Activated B cell treated with CpG ODN at 0.5 μM for 24 hours (primary cell): ENCODE measurements at regions not wholly inside any gene's neighbourhood (a gene's known extent, or its start where the extent isn't known, plus 50 kb on each side); places are given as distances from the start of the nearest gene placed in this dataset.
"Not testable (repeated sequence)": the region's sequence is repeated elsewhere in the genome, so short reads cannot be mapped to it uniquely, and the experiment has no call there.

Source experiments
- ATAC-seq: fragments of 200-7000 bp; cut with Tn5 transposase; one replicate; pipeline ENCODE4 v1.10.0; 2021; ENCODE audit warnings: low read depth, mild to moderate bottlenecking, moderate library complexity
- CTCF ChIA-PET: fragments of 350-600 bp; sonication (Branson Sonifier 250); formaldehyde crosslinking; loops from one replicate; lab custom pipeline; 2021; ENCODE audit warnings: antibody characterized with exemption; lab: Charles Lee
- POLR2A ChIA-PET: fragments of 350-600 bp; sonication (Branson Sonifier 250); formaldehyde crosslinking; loops from one replicate; lab custom pipeline; 2021; ENCODE audit warnings: antibody characterized with exemption; lab: Charles Lee
- DNase-seq: peaks from one replicate; pipeline ENCODE4 v3.0.0; 2022
- H3K27ac Mint-ChIP-seq: one replicate; pipeline ENCODE4 v1.8.0; 2020; ENCODE audit warnings: mixed read lengths
- H3K27me3 Mint-ChIP-seq: one replicate; pipeline ENCODE4 v1.8.0; 2021; ENCODE audit warnings: mixed read lengths
- H3K36me3 Mint-ChIP-seq: one replicate; pipeline ENCODE4 v1.8.0; 2021; ENCODE audit warnings: low read depth, mixed read lengths
- H3K4me1 Mint-ChIP-seq: one replicate; pipeline ENCODE4 v1.8.0; 2021; ENCODE audit warnings: mixed read lengths
- H3K4me3 Mint-ChIP-seq: one replicate; pipeline ENCODE4 v1.8.0; 2020; ENCODE audit warnings: mild to moderate bottlenecking, mixed read lengths
- H3K9me3 Mint-ChIP-seq: one replicate; pipeline ENCODE4 v1.8.0; 2020; ENCODE audit warnings: mixed read lengths
- CTCF ChIP-seq: fragments of 200-600 bp; IDR thresholded peaks from one replicate; pipeline ENCODE4 v1.8.0; 2022; ENCODE audit warnings: antibody characterized with exemption, mild to moderate bottlenecking
- intact Hi-C: fragments of 100-400 bp; cut with micrococcal nuclease; formaldehyde crosslinking; loops from one replicate; pipeline ENCODE4 v1.15.1; 2024

- no peaks in the 10 kb centered on the region for H3K4me1 Mint-ChIP-seq
Observed at GRCh38 chr15:37425541-37425940, 325.2 kb upstream of the MEIS2 start.

GRCh38 chr15:37427393-37427792 lies 327.0 kb upstream of the MEIS2 start:
- H3K27ac Mint-ChIP-seq, H3K27me3 Mint-ChIP-seq, CTCF ChIA-PET, H3K4me3 Mint-ChIP-seq, DNase-seq, intact Hi-C loops, H3K9me3 Mint-ChIP-seq, POLR2A ChIA-PET, ATAC-seq, H3K36me3 Mint-ChIP-seq, H3K4me1 Mint-ChIP-seq: not testable (repeated sequence)

More at GRCh38 chr15:37425541-37425940, 325.2 kb upstream of the MEIS2 start:
- Mint-ChIP-seq H3K9me3 (peaks cover 3% of the 10 kb centered on the region), H3K27me3 (no peaks in the 10 kb centered on the region), H3K4me3 (no peak overlapping the region), H3K36me3 (no peaks in the 10 kb centered on the region), H3K27ac (no peak overlapping the region)
- no peak for DNase-seq
- ChIA-PET POLR2A (no interaction called here), CTCF (no interaction called here)
- TF ChIP-seq CTCF: no peak
- no peak for ATAC-seq
- intact Hi-C loops: no loop called here

GRCh38 chr15:37446921-37447320 lies 346.6 kb upstream of the MEIS2 start:
- Mint-ChIP-seq H3K9me3 (peaks cover 2% of the 10 kb centered on the region), H3K27ac (no peak overlapping the region), H3K4me3 (no peak overlapping the region), H3K27me3 (no peaks in the 10 kb centered on the region), H3K36me3 (no peaks in the 10 kb centered on the region), H3K4me1 (no peaks in the 10 kb centered on the region)
- DNase-seq: no peak
- intact Hi-C loops: no loop called here
- ATAC-seq: no peak
- POLR2A ChIA-PET: no interaction called here
- TF ChIP-seq CTCF: no peak
- CTCF ChIA-PET: no interaction called here

GRCh38 chr15:37452498-37452897 lies 352.1 kb upstream of the MEIS2 start:
- POLR2A ChIA-PET: no interaction called here
- H3K27me3 Mint-ChIP-seq: no peaks in the 10 kb centered on the region
- no peak overlapping the region for H3K27ac Mint-ChIP-seq
- peaks cover 13% of the 10 kb centered on the region for H3K9me3 Mint-ChIP-seq
- CTCF ChIA-PET: no interaction called here
- H3K4me1 Mint-ChIP-seq: no peaks in the 10 kb centered on the region
- no peak for DNase-seq
- no peak overlapping the region for H3K4me3 Mint-ChIP-seq
- H3K36me3 Mint-ChIP-seq: no peaks in the 10 kb centered on the region
- TF ChIP-seq CTCF: no peak
- no peak for ATAC-seq
- intact Hi-C loops: no loop called here

GRCh38 chr15:37480482-37480881 lies 380.1 kb upstream of the MEIS2 start:
- CTCF ChIA-PET: no interaction called here
- Mint-ChIP-seq H3K4me1 (no peaks in the 10 kb centered on the region), H3K9me3 (peaks cover 4% of the 10 kb centered on the region), H3K27me3 (no peaks in the 10 kb centered on the region), H3K27ac (no peak overlapping the region), H3K36me3 (no peaks in the 10 kb centered on the region), H3K4me3 (no peak overlapping the region)
- POLR2A ChIA-PET: no interaction called here
- TF ChIP-seq CTCF: no peak
- DNase-seq: no peak
- ATAC-seq: no peak
- intact Hi-C loops: no loop called here

GRCh38 chr15:37481126-37481525 lies 380.8 kb upstream of the MEIS2 start:
- CTCF ChIA-PET: no interaction called here
- no peaks in the 10 kb centered on the region for H3K36me3 Mint-ChIP-seq

More at GRCh38 chr15:37481126-37481525, 380.8 kb upstream of the MEIS2 start:
- Mint-ChIP-seq H3K9me3 (peaks cover 4% of the 10 kb centered on the region), H3K27ac (no peak overlapping the region), H3K4me1 (no peaks in the 10 kb centered on the region), H3K27me3 (no peaks in the 10 kb centered on the region), H3K4me3 (no peak overlapping the region)
- no peak for TF ChIP-seq CTCF
- intact Hi-C loops: no loop called here
- POLR2A ChIA-PET: no interaction called here
- no peak for ATAC-seq
- no peak for DNase-seq
